AG20443 (cell line): ENCODE measurements at regions not wholly inside any gene's neighbourhood (a gene's known extent, or its start where the extent isn't known, plus 50 kb on each side); places are given as distances from the start of the nearest gene placed in this dataset.
"Not testable (repeated sequence)": the region's sequence is repeated elsewhere in the genome, so short reads cannot be mapped to it uniquely, and the experiment has no call there.

Experiments
- DNase-seq: peaks from one replicate; pipeline ENCODE4 v3.0.0; 2012; ENCODE audit warnings: low spot score, mixed read lengths

DNA sequence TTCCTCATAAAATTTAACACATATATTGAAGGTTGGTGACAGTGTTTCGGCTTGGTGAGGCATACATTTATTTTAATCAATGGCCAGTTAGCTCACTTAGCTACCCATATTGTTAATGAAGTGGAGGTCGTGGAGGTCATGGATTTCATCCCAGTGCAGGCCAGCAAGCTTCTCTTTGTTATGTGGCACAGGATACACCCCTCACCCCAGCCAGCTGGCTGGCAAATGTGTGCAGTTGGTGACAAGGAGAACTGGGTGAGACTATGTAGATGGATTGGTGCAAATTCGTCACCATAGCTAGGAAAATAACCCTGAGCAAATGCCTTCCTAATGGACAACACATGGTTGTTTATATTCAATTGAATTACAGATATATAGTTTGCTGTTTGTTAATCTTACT, 50.5 kb upstream of the FOXP2 start:
- DNase-seq, result no peak

DNA sequence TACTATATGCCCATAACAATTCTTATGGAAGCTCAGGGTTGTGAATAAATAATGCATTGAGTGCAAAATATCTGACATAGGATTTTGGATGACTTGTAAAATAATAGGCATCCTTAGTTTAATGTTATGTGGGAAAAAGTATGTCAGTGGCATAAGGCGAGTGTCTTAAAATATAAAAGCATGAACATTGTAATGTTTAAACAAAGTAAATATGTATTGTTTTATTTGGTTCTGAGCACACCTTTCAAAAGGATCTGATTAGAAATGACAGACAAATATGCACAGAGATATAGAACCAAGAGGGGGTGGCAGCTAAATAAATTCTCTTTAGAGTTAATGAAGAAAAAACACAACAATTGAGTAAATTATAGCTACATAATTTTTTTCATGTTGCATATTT, 51.3 kb upstream of the FOXP2 start:
- no peak for DNase-seq

GRCh38 chr7:114358911-114359310, 55.7 kb upstream of the FOXP2 start:
- DNase-seq, result no peak

DNA sequence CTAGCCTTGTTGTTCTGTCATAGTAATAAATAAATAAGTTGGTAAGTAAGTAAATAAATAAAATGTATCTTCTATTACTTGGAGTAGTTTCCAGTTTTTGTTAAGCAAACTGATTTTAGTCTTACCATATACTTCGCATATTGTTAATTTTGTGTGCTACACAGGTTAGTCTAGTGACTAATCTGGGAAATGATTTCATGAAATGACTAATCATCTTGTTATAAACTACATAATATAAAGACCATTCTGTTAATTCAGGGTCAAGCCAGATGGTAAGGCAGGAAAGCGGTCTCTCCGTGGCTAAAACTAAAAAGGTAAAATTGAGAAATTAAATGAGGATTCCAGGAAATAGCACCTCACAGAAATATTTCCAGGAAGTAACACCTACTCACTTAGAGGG, 58.5 kb upstream of the FOXP2 start:
- no peak for DNase-seq

DNA sequence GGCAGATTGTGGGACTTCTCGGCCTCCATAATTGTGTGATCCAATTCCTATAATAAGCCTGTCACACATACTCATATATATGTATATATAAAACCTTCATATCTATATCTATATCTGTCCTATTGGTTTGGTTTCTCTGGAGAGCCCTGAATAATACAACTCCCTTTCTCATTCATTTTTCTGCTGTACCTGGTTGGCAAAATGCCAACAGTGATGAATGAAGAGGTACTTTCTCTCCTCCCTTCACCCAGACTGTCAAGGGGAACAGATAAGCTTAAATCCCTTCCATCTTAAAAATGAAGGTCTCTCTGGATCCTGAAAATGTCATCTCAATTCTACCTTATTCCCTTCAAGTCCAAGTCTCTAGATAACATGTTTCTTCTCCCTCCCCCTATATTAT, 60.3 kb upstream of the FOXP2 start:
- no peak for DNase-seq

- no peak for DNase-seq
Measured at GRCh38 chr7:114345494-114345893, 69.1 kb upstream of the FOXP2 start.

DNA sequence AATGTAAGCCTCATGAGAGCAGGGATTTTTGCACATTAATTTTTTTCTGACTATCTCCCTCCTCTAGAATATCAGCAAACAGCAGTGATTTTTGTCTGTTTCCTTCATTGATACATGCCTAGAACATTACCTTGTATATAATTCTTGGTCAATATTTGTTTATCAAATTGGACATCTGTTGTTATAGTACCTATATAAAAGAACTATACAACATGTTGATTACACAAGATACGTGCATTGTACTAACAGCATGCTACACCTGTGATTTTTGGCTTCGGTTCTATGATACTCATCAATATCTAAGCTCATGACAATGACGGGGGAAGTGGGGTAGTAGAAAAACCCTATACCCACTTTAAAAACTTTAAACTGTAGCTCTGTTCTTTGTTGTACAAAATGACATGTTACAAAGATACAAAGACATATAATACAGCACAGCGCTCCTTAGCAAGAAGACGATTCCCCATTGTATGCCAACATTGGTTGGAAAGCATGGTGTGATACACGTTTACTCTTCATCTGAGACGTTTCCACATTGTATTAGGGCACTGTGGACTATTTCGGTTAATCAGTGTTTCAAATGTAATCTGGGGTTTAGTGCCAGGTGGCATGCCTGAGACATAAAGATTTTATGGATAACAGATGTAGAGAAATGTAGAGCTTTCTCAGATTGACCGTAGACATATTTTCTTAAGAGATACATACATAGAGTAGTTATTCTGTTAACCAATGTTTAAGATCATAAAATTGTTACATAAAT, 70.5 kb upstream of the FOXP2 start:
- no peak for DNase-seq

DNA sequence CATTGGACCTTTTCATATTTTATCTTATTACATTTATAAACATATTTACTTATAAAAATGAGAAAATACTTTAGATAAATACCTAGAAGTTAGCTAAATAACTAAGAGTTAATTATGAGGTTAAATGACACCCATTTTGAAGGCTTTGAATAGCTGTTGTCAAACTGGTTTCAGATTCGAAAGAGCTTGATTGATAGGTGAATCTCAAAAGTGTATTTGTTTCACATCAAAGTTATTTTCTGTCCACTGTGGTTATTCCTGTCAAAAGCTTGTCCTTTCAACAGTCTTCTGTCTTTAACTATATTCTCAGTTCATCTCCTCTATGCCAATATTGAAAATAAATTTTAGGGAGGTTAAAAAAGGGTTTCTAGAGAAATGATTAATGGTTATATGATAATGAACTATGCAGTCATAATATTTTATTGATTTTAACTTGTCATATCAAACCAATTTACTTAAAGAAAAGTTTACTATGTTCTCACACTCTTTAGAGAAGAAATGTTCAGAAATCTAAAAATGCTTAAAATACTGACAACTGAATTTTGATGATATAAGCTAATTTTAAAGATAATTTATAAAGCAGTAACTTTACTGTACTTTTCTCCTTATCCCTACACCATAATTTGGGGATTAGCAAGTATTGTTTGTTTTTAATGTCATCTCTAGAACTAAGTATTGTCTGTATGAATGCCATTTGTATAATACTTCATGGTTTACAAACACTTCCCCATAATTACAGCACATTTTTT, 72.0 kb upstream of the FOXP2 start:
- no peak for DNase-seq

- no peak for DNase-seq
Measured at GRCh38 chr7:114341648-114342047, 73.0 kb upstream of the FOXP2 start.

DNA sequence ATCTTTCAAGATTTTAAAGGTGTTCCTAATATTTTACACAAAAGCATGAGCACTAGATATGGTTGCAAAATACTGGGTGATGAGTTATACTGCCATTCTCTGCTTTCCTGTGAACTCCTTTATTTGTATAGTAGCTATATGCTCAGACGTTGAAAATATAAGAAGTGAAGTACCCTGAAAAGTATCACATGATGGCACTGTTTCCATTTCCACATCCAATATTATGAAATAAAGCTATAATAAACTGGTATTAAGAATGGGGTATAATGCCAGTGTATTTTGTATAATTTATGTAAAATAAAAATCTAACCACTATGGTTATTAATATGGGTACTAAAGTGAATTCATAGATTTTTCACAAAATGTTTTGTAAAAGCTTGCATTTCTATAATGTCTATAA, 79.6 kb upstream of the FOXP2 start:
- DNase-seq, result no peak

DNA sequence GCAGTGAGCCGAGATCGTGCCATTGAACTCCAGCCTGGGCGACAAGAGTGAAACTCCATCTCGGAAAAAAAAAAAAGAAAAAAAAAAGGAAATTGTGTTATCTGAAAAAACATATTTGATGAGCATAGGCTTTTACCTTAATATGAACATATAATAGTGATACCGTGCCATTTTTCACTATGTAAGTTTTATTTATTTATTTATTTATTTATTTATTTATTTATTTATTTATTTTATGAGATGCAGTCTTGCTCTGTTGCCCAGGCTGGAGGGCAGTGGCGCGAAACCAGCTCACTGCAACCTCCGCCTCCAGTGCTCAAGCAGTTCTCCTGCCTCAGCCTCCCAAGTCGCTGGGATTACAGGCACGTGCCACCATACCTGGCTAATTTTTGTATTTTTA, 85.2 kb upstream of the FOXP2 start:
- DNase-seq, result not testable (repeated sequence)

- no peak for DNase-seq
Measured at GRCh38 chr7:114317450-114318098, 97.0 kb upstream of the FOXP2 start.

DNA sequence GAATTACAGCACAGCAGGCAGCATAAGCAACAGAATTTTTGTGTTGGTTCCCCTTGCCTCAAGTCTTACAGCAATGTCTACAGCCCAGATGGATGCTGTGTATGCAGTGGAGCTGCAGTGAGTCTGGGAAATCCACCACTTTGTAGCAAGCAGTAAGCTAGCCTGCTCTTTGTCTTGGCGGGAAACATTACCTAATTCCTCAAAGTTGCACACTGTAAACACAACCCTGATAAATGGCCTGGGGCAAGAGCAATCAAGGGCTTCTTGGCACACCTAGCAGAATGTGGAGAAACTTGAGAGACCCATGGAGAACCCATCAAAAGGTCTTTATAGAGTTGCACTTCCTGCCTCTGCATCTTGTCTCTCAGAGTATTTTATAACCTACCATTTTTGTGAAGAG, 102.0 kb upstream of the FOXP2 start:
- DNase-seq, result no peak

GRCh38 chr7:114310345-114311110, 104.1 kb upstream of the FOXP2 start:
- no peak for DNase-seq

GRCh38 chr7:114309729-114310128, 104.9 kb upstream of the FOXP2 start:
- no peak for DNase-seq

DNA sequence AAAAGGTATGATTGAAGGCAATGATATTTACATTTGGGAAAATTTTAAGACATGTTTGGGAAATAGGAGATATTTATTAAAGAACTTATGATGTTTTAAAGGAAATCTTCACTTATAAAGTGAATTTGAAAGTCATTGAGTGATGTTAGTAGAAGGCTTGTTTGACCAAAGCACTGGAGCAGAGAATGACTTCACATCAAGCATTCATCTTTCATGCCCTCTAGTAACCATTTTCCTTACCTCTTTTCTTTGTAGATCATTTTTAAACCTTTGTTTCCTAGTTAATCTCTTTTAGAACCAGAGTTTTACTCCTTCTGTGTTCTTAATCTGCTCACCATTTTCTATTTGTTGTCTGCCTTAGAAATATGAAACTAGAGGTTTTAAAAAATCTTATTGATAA, 111.3 kb upstream of the FOXP2 start:
- DNase-seq, result no peak

DNA sequence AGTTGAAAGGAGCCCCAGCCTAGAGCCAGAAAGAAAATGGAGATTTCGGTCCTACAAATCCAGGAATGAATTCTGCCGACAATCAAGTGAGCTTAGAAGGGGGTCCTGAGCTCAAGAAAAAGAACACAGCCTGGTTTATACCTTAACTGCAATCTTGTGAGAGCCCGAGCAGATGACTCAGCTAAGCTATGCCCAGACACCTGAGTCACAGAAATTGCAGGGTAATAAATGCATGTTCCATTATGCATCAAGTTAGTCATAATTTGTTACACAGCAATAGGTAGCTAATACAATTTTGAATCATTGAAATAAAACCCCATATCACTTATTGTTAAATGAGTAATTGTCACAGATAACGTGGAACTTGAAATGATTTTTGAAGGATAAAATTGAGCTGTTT, 111.8 kb upstream of the FOXP2 start:
- no peak for DNase-seq

GRCh38 chr7:114298011-114298410, 116.6 kb upstream of the FOXP2 start:
- DNase-seq, result no peak

DNA sequence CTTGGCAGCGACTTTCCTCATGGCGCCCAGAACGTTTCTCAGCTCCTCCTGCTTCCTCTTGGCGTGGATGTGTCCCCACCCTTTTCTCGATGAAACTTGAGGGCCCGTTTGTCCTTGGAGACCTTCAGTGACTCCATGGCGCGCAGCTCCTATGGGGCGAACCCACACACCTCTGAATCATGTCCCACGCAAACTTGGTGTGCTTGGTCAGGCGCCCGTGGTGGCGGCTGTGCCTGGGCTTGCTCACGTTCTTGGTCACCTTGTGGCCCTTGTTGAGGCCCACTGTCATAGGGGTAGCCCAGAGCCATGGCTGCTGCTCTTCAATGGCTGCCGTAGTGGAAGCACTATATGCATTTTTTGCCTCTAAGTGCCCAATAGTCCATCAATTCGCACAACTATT, 117.5 kb upstream of the FOXP2 start:
- no peak for DNase-seq

DNA sequence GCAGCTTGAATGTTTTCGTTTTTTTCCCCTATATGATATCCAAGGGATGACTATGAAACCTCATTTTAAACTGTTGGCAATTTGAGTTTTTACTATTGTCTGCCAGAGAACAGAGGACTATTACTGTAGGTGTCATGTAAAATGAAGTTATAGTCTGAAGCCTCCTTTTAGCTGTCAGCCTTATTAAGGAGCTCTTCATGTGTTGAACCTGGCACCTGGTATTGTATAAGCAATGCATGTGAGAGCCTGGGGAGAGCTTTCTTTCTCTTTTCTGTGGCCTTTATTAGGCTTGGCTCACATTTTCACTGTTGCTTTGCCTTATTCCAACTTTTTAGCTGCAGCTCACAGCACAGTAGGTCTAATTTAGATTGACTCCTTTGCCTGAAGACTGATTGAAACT, 119.1 kb upstream of the FOXP2 start:
- no peak for DNase-seq

- no peak for DNase-seq
Measured at GRCh38 chr7:114294036-114294435, 120.6 kb upstream of the FOXP2 start.

- no peak for DNase-seq
Measured at GRCh38 chr7:114293289-114294012, 121.2 kb upstream of the FOXP2 start.
